BJ (cell line): ENCODE measurements at regions not wholly inside any gene's neighbourhood (a gene's known extent, or its start where the extent isn't known, plus 50 kb on each side); places are given as distances from the start of the nearest gene placed in this dataset.

ENCODE experiments used
- CTCF ChIA-PET: fragments of 350-600 bp; formaldehyde crosslinking; extraction: SDS; loops from one replicate; lab custom pipeline; 2021; ENCODE audit warnings: antibody characterized with exemption, inconsistent platforms; lab: Yijun Ruan, JAX
- POLR2A ChIA-PET: fragments of 300-600 bp; sonication (Branson Sonifier 250); formaldehyde crosslinking; extraction: SDS; loops from one replicate; lab custom pipeline; 2021; ENCODE audit warnings: antibody characterized with exemption; lab: Charles Lee
- DNase-seq: peaks from one replicate; pipeline ENCODE4 v3.0.0-alpha.2; 2011; ENCODE audit warnings: low read depth
- H3K27me3 ChIP-seq: 2 replicates; pipeline ENCODE4 v1.6.0; 2011; ENCODE audit warnings: low read length; ENCODE audit not compliant: control insufficient read depth, insufficient read depth
- H3K36me3 ChIP-seq: 2 replicates; pipeline ENCODE4 v1.5.1; 2011; ENCODE audit warnings: low read length; ENCODE audit not compliant: control insufficient read depth, insufficient read depth
- H3K4me3 ChIP-seq: 2 replicates; pipeline ENCODE4 v1.5.1; 2011; ENCODE audit warnings: low read depth, mild to moderate bottlenecking, control low read depth, low read length
- TF ChIP-seq, protein P1 (sequence below): IDR thresholded peaks from 2 replicates; pipeline ENCODE4 v1.5.1; 2011; ENCODE audit warnings: low read depth, mild to moderate bottlenecking, control low read depth, inconsistent platforms, low read length, moderate library complexity; ENCODE audit not compliant: insufficient read depth

DNA sequence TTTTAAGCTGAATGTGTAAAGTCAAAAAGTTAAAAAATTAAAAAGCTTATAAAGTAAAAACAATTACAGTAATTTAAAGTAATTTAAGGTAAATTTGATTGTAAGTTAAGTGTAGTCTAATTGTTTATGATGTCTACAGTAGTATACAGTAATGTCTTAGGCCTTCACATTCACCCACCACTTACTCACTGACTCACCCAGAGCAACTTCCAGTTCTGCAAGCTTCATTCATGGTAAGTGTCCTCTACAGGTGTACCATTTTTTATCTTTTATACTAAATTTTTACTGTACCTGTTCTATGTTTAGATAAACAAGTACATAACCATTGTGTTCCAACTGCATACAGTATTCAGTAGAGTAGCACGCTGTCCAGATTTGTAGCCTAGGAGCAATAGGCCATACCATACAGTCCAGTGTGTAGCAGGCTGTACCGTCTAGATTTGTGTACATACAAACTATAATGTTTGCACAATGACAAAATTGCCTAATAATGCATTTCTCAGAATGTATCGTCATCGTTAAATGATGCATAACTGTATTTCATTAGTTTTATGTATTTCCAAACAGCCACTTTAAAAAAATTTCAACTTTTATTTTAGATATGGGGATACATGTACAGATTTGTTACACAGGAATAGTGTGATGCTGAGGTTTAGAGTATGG, 319.3 kb downstream of the DYSF start:
- POLR2A ChIA-PET: no interaction called here
- CTCF ChIA-PET: interaction anchor here (0.9 kb wide), 1 partner anchor 9 kb away, joined by 3 read pairs; no protein-coding TSS in a partner anchor
- TF ChIP-seq, protein P1, sequence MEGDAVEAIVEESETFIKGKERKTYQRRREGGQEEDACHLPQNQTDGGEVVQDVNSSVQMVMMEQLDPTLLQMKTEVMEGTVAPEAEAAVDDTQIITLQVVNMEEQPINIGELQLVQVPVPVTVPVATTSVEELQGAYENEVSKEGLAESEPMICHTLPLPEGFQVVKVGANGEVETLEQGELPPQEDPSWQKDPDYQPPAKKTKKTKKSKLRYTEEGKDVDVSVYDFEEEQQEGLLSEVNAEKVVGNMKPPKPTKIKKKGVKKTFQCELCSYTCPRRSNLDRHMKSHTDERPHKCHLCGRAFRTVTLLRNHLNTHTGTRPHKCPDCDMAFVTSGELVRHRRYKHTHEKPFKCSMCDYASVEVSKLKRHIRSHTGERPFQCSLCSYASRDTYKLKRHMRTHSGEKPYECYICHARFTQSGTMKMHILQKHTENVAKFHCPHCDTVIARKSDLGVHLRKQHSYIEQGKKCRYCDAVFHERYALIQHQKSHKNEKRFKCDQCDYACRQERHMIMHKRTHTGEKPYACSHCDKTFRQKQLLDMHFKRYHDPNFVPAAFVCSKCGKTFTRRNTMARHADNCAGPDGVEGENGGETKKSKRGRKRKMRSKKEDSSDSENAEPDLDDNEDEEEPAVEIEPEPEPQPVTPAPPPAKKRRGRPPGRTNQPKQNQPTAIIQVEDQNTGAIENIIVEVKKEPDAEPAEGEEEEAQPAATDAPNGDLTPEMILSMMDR: no peak
- H3K36me3 ChIP-seq: no peaks in the 10 kb centered on the region
- peaks cover 3% of the 10 kb centered on the region; the same call in 1 of the 2 replicates for H3K27me3 ChIP-seq
- no peak for DNase-seq
- no peak overlapping the region for H3K4me3 ChIP-seq

DNA sequence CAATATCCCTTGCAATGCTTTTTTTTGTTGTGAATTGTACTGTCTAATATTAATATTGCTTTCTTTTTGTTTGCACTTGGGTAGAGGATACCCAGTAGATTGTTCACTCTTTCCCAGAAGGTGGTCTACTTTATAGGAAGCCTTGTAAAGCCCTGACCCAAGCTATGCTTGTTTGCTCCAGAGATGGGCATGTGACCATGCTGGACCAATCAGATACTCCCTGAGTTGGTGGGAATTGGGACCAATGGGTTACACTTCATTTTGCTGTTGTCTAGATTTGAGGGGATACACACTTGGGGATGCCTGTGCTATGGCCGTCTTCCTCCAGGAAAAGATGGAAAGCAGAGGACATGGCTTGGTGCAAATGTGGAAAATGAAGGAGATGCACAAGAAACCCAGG, 314.3 kb downstream of the DYSF start:
- Histone ChIP-seq H3K36me3 (no peaks in the 10 kb centered on the region), H3K4me3 (no peak overlapping the region), H3K27me3 (peaks cover 3% of the 10 kb centered on the region; the same call in 1 of the 2 replicates)
- no peak for DNase-seq
- CTCF ChIA-PET: no interaction called here
- POLR2A ChIA-PET: no interaction called here
- TF ChIP-seq, protein P1: no peak

DNA sequence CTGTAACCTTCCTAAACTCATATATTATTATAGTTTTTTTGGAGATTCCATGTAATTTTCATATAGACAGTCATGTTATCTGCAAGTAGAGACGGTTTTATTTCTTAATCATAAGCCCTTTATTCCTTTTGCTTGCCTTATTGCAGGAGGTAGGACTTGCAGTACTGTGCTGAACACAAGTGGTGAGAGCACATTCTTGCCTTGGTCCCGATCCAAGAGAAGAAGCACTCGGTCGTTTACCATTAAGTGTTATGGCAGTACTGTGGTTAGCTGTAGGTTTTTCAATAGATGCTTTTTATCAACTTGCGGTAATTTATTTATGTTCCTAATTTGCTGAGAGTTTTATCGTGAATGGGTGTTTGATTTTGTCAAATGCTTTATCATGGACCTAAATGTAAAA, 305.7 kb downstream of the DYSF start:
- ChIA-PET CTCF (no interaction called here), POLR2A (no interaction called here)
- TF ChIP-seq, protein P1: no peak
- no peak for DNase-seq
- Histone ChIP-seq H3K36me3 (no peaks in the 10 kb centered on the region), H3K27me3 (no peaks in the 10 kb centered on the region), H3K4me3 (no peak overlapping the region)

DNA sequence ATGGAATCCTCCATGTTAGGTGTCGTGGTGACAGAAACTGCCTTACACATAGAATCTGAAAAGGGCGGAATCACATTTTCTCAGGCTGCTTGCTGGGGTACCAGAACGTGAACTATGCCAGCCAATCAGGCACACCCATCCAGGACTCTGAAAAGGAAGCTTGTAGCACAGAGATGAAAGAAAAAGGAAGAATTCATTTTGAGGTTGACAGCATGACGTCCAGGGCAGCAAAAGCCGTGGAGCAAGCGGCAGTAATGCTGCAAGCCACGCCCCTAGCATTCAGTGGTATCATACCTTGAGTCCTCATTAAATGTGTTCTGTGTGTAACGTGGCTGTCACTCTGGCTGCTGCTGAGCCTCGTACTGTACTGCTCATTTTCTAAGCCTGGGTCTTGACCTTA, 304.0 kb downstream of the DYSF start:
- ChIA-PET CTCF (no interaction called here), POLR2A (no interaction called here)
- no peak for DNase-seq
- H3K36me3 ChIP-seq: no peaks in the 10 kb centered on the region
- TF ChIP-seq, protein P1: no peak
- H3K27me3 ChIP-seq: no peaks in the 10 kb centered on the region
- H3K4me3 ChIP-seq: no peak overlapping the region

DNA sequence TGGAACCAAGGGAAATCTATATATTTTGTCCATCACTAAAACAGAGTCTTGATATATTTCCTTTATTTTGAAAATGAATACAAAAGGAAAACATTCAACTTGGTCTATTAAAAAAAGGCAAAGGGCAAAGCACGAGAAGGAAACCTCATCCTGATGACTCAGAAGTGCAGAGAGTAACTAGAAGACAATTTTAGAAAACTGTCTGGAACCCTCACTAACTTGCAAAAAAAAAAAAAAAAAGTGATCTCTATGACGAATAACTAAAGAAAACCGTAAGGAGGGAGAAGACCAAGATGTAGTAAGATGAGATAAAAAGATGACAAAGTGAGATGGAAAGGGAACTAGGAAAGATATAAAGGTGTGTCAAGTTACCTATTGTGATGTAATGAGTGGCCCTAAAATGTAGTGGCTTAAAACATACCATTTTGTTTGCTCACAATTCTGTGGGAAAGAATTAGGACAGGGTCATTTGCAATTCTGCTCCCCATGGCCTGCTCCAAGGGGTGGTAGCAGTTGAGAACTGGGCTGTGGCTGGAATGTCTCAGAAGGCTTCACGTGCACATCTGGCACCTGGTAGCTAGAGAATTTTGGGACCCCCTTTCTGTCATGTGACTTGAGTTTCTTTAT, 303.0 kb downstream of the DYSF start:
- TF ChIP-seq, protein P1: no peak
- ChIA-PET POLR2A (no interaction called here), CTCF (no interaction called here)
- H3K36me3 ChIP-seq: no peaks in the 10 kb centered on the region
- H3K4me3 ChIP-seq: no peak overlapping the region
- H3K27me3 ChIP-seq: no peaks in the 10 kb centered on the region
- DNase-seq: no peak
